B cell (primary cell): ENCODE measurements at regions not wholly inside any gene's neighbourhood (a gene's known extent, or its start where the extent isn't known, plus 50 kb on each side); places are given as distances from the start of the nearest gene placed in this dataset.

ENCODE experiments used
- CTCF ChIP-seq: fragments of 200-600 bp; IDR thresholded peaks from one replicate; pipeline ENCODE4 v1.8.0; 2022; ENCODE audit warnings: antibody characterized with exemption, mild to moderate bottlenecking
- EZH2 ChIP-seq: IDR thresholded peaks from 2 replicates; pipeline ENCODE4 v1.6.1; 2012; ENCODE audit warnings: borderline replicate concordance, low read depth, mild to moderate bottlenecking, moderate library complexity, low read length; ENCODE audit not compliant: insufficient read depth, poor library complexity, severe bottlenecking

GRCh38 chr7:31462636-31463035 lies 51.3 kb upstream of the ITPRID1 start:
- TF ChIP-seq CTCF: no peak
- TF ChIP-seq EZH2: no peak
